ENCODE measurements at regions not wholly inside any gene's neighbourhood (a gene's known extent, or its start where the extent isn't known, plus 50 kb on each side); places are given as distances from the start of the nearest gene placed in this dataset.

DNA sequence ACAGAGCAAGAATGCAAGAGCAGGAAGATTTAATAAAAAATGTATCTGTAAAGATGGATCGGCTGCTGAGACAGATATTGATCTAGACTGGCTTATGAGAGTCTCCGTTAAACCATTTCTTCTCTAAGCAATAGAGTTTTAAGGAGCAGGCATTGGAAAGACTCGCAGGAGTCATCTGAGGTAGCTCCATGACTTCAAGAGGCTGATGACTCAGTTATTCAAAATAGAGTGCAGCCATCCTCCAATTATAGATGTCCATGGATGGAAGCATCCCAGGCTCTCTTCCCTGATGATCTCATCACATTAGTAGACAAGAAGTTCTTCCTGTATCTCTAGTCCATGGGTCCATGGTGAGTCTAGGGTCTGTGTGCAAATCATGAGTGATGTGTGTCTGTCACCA lies 638.3 kb upstream of the TMEM132C start:
- TF ChIP-seq, protein P1, sequence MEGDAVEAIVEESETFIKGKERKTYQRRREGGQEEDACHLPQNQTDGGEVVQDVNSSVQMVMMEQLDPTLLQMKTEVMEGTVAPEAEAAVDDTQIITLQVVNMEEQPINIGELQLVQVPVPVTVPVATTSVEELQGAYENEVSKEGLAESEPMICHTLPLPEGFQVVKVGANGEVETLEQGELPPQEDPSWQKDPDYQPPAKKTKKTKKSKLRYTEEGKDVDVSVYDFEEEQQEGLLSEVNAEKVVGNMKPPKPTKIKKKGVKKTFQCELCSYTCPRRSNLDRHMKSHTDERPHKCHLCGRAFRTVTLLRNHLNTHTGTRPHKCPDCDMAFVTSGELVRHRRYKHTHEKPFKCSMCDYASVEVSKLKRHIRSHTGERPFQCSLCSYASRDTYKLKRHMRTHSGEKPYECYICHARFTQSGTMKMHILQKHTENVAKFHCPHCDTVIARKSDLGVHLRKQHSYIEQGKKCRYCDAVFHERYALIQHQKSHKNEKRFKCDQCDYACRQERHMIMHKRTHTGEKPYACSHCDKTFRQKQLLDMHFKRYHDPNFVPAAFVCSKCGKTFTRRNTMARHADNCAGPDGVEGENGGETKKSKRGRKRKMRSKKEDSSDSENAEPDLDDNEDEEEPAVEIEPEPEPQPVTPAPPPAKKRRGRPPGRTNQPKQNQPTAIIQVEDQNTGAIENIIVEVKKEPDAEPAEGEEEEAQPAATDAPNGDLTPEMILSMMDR (IDR thresholded peaks at IDR 0.05; ENCODE audit: extremely low read depth, insufficient read depth, missing control alignments), result no peak
- in situ Hi-C loops (cut with MboI; ENCODE audit: low pct_unique_long_range_greater_than_20kb, low sequenced_read_pairs, unreplicated experiment), result no loop called here
- DNase-seq (ENCODE audit: low spot score), result no peak

DNA sequence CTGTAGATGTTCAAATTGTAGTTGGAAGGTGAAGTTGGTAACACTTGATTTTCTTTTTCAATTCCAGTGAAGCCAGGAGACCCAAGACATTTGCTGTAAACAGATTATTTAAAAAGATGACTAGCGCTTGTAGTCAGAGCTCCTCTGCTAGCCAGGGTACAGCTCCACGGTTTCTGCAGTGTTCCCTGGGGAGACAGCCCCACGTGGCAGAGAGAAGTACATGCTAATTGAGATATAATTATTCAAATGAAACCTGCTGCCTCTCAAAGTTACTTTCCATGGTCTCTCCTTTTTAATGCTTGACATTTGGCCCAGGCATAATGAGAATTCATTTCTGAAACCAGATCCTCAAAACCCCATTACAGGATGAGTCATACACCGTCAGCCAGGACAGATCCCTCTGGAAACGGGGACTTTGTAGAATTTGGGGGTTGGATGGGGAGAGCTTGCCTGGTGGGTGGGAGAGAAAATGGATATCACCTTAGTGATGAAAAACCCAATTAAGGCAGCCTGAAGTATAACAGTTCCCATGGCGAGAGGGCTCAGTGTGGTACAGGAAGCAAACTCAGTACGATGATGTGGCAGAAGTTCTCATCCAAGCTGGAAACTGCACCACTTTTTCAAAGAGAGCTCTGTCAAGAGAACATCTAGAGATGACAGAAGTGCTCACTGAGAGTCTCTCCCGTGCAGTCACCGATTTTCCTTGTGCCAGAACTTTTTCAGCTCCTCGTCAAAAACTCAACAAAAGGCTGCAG lies 637.7 kb upstream of the TMEM132C start:
- TF ChIP-seq, protein P1 (IDR thresholded peaks at IDR 0.05; ENCODE audit: extremely low read depth, insufficient read depth, missing control alignments), result no peak
- DNase-seq (ENCODE audit: low spot score), result no peak
- in situ Hi-C loops (cut with MboI; ENCODE audit: low pct_unique_long_range_greater_than_20kb, low sequenced_read_pairs, unreplicated experiment), result no loop called here

DNA sequence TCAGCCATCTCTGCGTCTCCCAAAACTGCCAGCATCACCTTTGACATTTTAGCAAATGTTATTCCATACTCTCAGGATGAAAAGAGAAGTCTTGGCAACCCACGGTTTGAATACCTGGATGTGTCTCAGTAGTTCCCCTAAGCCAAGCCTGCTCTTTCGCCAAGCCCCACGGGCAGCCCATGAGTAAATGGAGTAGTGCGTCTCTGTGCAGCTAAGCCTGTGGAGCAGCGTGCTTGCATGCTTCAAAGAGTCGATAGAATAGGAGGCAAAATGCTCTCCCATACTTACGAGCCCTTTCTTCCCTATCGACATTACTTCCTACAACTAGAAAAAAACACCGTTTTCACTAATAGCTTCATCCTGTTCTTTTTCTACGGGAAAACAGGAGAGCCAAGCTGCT lies 634.5 kb upstream of the TMEM132C start:
- no peak for DNase-seq (ENCODE audit: low spot score)
- TF ChIP-seq, protein P1 (IDR thresholded peaks at IDR 0.05; ENCODE audit: extremely low read depth, insufficient read depth, missing control alignments), result no peak
- in situ Hi-C loops (cut with MboI; ENCODE audit: low pct_unique_long_range_greater_than_20kb, low sequenced_read_pairs, unreplicated experiment), result no loop called here

DNA sequence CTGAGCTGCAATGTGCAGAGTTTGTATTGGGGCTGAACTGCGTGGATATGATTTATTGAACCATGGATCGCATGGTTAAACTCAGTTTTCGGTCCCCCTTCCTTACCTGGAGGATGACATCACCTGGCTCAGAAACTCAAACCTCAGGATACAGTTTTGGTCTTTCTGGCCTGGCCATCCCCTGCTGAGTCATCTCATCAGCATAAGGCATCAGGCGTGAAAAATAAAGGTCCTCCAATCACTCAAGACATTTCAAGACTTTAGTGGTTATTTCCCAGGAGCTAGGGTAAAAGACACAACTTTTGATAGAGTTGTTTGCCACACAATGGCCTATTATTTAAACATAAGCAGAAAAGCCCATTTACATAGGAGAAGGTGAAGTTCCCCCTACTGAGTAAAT lies 631.1 kb upstream of the TMEM132C start:
- in situ Hi-C loops (cut with MboI; ENCODE audit: low pct_unique_long_range_greater_than_20kb, low sequenced_read_pairs, unreplicated experiment), result no loop called here
- TF ChIP-seq, protein P1 (IDR thresholded peaks at IDR 0.05; ENCODE audit: extremely low read depth, insufficient read depth, missing control alignments), result no peak
- DNase-seq (ENCODE audit: low spot score), result no peak

DNA sequence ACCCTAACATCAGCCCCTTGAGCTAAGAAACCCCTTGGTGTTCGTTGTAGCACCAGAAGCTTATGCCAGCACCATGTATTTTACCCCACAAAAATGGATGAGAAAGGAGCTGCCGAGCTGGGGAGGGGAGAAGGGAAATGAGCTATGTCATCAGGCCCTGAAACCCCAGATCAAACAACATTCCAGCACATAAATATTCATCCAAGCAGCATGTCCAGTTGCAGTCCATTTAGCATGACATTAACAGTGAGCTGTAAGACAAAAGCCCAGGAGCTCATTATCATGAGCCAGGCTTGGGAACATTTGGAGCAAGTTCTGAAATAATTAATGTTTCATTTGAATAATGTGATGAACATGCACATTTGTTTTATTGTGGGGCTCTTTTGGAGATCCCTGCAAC lies 630.1 kb upstream of the TMEM132C start:
- in situ Hi-C loops (cut with MboI; ENCODE audit: low pct_unique_long_range_greater_than_20kb, low sequenced_read_pairs, unreplicated experiment), result no loop called here
- DNase-seq (ENCODE audit: low spot score), result no peak
- TF ChIP-seq, protein P1 (IDR thresholded peaks at IDR 0.05; ENCODE audit: extremely low read depth, insufficient read depth, missing control alignments), result no peak

DNA sequence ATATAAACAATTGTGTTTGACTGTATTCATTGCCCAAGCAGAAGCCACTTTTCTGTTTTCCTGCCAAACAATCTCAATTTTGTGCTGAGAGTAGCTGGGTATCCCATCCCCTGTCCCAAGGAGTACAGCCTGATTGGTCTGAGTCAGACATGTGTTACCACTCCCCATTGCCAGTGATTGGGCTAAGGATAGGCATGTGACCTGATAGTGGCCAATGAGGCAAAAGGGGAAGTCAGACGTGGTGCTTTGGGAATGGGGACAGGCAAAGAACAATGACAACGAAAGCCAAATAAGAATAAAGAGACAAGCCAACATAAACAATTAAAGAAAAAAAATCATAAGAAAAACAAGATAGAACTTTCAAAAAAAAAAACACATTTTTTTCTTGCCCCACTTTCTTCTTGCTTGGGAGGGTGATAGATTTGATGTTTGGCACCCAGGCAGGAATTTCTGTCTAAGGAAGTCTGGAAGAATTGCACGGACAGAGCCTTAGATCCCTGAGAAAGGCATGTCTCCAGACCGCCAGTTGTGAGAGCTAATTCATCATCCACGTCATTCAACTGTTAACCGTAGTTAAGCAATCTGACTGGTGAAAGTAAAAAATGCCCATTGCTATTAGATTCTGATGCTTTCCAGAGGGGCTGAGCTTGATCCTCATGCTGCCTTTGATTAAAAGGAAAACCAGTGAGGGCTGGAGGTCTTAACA lies 626.6 kb upstream of the TMEM132C start:
- in situ Hi-C loops (cut with MboI; ENCODE audit: low pct_unique_long_range_greater_than_20kb, low sequenced_read_pairs, unreplicated experiment), result no loop called here
- no peak for DNase-seq (ENCODE audit: low spot score)
- TF ChIP-seq, protein P1 (IDR thresholded peaks at IDR 0.05; ENCODE audit: extremely low read depth, insufficient read depth, missing control alignments), result no peak

Data from GM13977 (cell line).